ENCODE measurements at regions not wholly inside any gene's neighbourhood (a gene's known extent, or its start where the extent isn't known, plus 50 kb on each side); places are given as distances from the start of the nearest gene placed in this dataset.

GRCh38 chr1:25051504-25051903 is 121.4 kb upstream of the RUNX3 start:
- no peaks in the 10 kb centered on the region for H4K20me1 ChIP-seq (ENCODE audit: insufficient read depth, low read length)
- TF ChIP-seq, protein P1, sequence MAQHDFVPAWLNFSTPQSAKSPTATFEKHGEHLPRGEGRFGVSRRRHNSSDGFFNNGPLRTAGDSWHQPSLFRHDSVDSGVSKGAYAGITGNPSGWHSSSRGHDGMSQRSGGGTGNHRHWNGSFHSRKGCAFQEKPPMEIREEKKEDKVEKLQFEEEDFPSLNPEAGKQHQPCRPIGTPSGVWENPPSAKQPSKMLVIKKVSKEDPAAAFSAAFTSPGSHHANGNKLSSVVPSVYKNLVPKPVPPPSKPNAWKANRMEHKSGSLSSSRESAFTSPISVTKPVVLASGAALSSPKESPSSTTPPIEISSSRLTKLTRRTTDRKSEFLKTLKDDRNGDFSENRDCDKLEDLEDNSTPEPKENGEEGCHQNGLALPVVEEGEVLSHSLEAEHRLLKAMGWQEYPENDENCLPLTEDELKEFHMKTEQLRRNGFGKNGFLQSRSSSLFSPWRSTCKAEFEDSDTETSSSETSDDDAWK (CRISPR knock-in tag; IDR thresholded peaks at IDR 0.05), result no peak
- TF ChIP-seq MTF1 (CRISPR knock-in tag; IDR thresholded peaks at IDR 0.05), result no peak
- no peak for TF ChIP-seq RFX1 (IDR thresholded peaks at IDR 0.05)
- no peak for TF ChIP-seq ZNF879 (CRISPR knock-in tag; IDR thresholded peaks at IDR 0.05)
- no peak for TF ChIP-seq SOX13 (IDR thresholded peaks at IDR 0.05)
- no peak for TF ChIP-seq SOX13 (CRISPR knock-in tag; conservative IDR thresholded peaks at IDR 0.05 in 1 of 2, IDR thresholded peaks at IDR 0.05 in 1 of 2)
- no peak for TF ChIP-seq PREB (CRISPR knock-in tag; IDR thresholded peaks at IDR 0.05)
- no peak for TF ChIP-seq HOXA5 (CRISPR knock-in tag; IDR thresholded peaks at IDR 0.05)
- TF ChIP-seq ZNF484 (CRISPR knock-in tag; IDR thresholded peaks at IDR 0.05; ENCODE audit: borderline replicate concordance, low read depth), result no peak
- TF ChIP-seq NFE2L1 (CRISPR knock-in tag; IDR thresholded peaks at IDR 0.05; ENCODE audit: borderline replicate concordance), result no peak
- TF ChIP-seq ZNF362 (CRISPR knock-in tag; IDR thresholded peaks at IDR 0.05; ENCODE audit: borderline replicate concordance), result no peak
- TF ChIP-seq IRX3 (CRISPR knock-in tag; IDR thresholded peaks at IDR 0.05; ENCODE audit: borderline replicate concordance, low read depth), result no peak
- no peak for TF ChIP-seq MIER3 (CRISPR knock-in tag; IDR thresholded peaks at IDR 0.05; ENCODE audit: borderline replicate concordance)
- TF ChIP-seq ZNF614 (CRISPR knock-in tag; IDR thresholded peaks at IDR 0.05; ENCODE audit: borderline replicate concordance), result no peak
- TF ChIP-seq, protein P2, sequence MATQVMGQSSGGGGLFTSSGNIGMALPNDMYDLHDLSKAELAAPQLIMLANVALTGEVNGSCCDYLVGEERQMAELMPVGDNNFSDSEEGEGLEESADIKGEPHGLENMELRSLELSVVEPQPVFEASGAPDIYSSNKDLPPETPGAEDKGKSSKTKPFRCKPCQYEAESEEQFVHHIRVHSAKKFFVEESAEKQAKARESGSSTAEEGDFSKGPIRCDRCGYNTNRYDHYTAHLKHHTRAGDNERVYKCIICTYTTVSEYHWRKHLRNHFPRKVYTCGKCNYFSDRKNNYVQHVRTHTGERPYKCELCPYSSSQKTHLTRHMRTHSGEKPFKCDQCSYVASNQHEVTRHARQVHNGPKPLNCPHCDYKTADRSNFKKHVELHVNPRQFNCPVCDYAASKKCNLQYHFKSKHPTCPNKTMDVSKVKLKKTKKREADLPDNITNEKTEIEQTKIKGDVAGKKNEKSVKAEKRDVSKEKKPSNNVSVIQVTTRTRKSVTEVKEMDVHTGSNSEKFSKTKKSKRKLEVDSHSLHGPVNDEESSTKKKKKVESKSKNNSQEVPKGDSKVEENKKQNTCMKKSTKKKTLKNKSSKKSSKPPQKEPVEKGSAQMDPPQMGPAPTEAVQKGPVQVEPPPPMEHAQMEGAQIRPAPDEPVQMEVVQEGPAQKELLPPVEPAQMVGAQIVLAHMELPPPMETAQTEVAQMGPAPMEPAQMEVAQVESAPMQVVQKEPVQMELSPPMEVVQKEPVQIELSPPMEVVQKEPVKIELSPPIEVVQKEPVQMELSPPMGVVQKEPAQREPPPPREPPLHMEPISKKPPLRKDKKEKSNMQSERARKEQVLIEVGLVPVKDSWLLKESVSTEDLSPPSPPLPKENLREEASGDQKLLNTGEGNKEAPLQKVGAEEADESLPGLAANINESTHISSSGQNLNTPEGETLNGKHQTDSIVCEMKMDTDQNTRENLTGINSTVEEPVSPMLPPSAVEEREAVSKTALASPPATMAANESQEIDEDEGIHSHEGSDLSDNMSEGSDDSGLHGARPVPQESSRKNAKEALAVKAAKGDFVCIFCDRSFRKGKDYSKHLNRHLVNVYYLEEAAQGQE (IDR thresholded peaks at IDR 0.05; ENCODE audit: borderline replicate concordance in 1 of 2, low read depth in 1 of 2, low read length in 2 of 2), result no peak
- ATAC-seq, result no peak
- H3K27me3 ChIP-seq (ENCODE audit: control insufficient read depth in 1 of 2, insufficient read depth in 2 of 2, low read length in 2 of 2), result peaks cover 11 to 37% of the 10 kb centered on the region in 2 experiments; a peak in 3 of 5 replicates
- BruUV-seq (replicated peaks), result no TSS peak
- intact Hi-C loops (cut with micrococcal nuclease; ENCODE audit: unreplicated experiment) (no loop called here), in situ Hi-C loops (cut with HindIII; ENCODE audit: extremely low pct_ligation_motif_present, low pct_unique_long_range_greater_than_20kb) (no loop called here)
- H3K4me2 ChIP-seq (ENCODE audit: low read depth, low read length), result no peak overlapping the region
- DNase-seq (ENCODE audit: low spot score), result no peak
- H3K27ac ChIP-seq (ENCODE audit: extremely low read length, insufficient read depth, low read length), result no peak overlapping the region
- CTCF ChIA-PET (ENCODE audit: low intra/inter-chr PET ratio, low total read pairs), result no interaction called here
- no peak for FAIRE-seq
- no peak overlapping the region for H3K9ac ChIP-seq (ENCODE audit: insufficient read depth, low read depth, low read length)
- no peak overlapping the region for H3K4me3 ChIP-seq (replicated peaks in 1 of 3; ENCODE audit: insufficient read depth in 1 of 3, low read depth in 2 of 3, low read length in 3 of 3)
- H3K4me1 ChIP-seq (ENCODE audit: insufficient read depth, low read length), result no peaks in the 10 kb centered on the region
- POLR2A ChIA-PET, result no interaction called here
- H3K9me3 ChIP-seq (ENCODE audit: low read length), result no peaks in the 10 kb centered on the region
- 17% methylated on average over 6 of the region's 6 CpGs for WGBS (ENCODE audit: low lambda C conversion rate)
- H3K36me3 ChIP-seq (replicated peaks in 1 of 2; ENCODE audit: control insufficient read depth in 1 of 2, insufficient read depth in 2 of 2, low read length in 2 of 2), result no peaks in the 10 kb centered on the region
- H2AFZ ChIP-seq (ENCODE audit: low read length), result no peak overlapping the region
- H3K79me2 ChIP-seq (ENCODE audit: insufficient read depth, low read length), result no peaks in the 10 kb centered on the region

Data from HepG2 (cell line).